Retina (tissue), 1 donor: ENCODE measurements at regions not wholly inside any gene's neighbourhood (a gene's known extent, or its start where the extent isn't known, plus 50 kb on each side); places are given as distances from the start of the nearest gene placed in this dataset.

ENCODE experiments used
- DNase-seq: peaks from one replicate; pipeline ENCODE4 v3.0.0-alpha.2; 2016

DNA sequence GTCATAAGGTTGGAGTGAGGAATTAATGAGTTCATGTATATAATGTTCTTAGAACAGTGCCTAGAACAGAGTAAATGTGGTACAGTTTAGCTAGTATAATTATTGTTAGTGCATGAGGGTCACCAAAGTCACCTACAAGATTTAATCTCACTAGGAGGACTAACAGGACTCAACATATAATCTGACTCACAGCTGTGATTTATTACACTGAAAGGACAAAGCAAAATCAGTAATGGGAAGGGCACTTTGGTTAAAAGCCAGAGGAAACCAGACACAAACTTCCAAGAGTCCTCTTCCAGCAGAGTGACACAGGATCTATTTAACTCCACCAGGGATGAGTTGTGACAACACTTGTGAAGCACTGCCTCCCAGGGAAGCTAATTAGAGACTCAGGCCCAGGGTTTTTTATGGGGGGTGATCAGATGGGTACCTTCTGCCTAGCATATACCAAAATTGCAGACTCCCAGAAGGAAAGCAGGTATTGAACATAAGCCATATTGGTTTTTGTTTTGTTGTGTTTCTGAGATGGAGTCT, 341.2 kb upstream of the DACH1 start:
- DNase-seq = no peak

DNA sequence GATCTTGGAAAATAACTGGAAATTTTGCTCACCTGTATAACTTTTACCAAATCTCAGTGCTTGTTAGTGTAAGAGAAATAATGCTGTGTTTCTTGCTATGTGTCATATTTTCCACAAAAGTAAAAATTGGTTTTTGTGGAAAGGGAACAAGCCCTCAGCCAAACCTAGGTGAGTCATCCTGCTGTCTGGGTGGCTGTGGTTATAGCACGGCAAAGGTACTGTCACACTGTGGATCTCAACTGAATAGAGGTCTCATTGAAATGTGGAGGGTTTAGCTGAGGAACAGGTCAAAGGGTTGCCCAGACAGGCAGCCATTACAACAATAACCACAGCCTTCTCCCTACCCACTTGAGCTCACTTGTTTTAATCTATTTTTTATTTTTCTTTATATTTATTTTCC, 338.8 kb upstream of the DACH1 start:
- DNase-seq = no peak

DNA sequence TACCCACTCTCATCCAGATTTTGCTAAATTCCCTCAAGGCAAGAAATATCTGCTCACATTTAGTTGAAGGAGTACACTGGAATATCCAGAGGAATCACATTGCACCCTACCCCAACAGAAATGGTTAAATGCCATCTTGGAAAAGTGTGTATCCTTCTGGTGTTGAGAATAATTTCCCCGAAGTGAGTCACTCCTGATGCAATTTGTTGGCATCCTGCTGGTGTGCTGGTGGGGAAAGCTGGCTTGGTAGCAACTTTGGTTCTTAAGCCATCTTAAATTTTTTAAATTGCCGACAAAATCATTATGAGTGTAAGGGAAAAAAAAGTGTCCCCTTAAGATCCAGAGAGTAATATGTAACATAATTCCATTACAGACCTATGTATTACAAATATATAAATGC, 337.3 kb upstream of the DACH1 start:
- DNase-seq = no peak

DNA sequence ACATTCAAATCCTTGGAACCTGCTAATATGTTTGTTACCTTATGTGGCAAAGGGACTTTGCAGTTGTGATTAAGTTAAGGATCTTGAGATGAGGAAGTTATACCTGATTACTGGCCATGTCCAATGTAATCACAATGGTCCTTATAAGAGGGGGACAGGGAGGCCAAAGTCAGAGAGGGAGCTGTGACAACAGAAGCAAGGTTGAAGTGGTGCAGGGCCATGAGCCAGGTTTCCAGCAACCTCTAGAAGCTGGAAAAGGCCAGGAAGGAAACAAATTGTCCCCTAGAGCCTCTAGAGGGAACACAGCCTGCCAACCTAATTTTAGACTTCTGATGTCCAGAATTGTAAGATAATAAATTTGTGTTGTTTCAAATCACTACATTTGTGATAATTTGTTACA, 334.7 kb upstream of the DACH1 start:
- DNase-seq = no peak

DNA sequence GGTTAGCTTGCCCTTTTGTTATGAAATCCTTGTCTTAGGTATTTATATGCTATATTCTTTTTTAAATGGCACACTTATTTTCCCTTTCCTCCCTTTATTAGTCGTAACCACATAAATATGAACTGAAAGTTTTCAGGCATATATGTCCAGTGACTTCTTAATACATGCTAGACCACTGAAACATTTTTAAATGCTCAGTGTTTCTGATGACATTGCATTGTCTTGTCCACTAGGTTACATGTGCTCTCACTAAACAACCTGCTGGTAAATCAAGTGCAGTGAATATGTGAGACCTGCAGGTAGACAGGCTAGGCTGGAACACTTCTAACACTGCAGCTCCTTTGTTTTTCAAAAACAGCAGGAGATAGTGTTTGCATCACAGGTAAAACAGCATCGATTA, 332.6 kb upstream of the DACH1 start:
- no peak for DNase-seq

DNA sequence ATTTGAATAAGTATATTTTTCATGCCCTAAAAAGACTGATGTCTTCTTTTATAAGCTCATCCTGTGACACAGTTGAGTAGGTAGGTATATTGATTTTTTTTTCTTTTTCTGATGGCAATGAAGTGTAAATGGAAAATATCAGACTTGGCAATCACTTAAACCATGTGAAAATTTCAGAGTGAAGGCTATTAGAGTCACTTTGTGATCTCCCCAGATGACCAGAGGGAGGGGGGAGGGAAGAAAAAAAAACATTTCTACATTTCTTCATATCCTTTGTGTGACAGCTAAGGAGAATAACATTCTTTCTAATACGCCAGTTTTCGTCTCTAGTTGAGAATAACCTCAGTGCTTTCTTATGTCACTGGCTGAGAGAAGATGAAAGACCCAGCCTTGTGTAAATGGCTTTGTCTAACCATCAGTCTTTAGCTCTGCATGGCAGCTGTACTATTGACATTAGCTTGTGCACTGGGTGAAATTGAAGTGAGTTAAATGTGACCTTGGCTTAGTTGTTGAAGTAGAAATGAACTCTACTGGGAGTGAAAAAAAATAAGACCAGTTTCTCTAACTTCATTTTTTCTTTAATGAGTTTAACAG, 332.1 kb upstream of the DACH1 start:
- DNase-seq = peak; percentile 56

DNA sequence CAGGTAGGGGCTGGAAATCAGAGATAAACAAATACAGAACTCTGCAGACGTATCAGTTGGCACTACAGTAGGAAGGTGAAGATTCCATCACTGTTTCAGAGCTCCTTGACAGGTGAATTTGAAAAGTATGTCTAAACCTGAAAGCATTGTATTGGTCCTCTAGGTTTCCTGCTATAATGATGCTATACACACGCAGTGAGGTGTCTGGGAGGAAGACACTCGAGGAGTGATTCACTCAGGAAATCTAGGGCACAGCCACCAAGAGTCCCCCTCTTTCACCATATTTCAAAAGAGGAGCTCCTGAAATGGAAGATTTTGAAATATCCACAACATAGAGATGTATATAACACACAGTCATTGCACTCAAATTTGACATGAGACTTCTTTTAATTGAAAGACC, 331.0 kb upstream of the DACH1 start:
- DNase-seq = no peak

DNA sequence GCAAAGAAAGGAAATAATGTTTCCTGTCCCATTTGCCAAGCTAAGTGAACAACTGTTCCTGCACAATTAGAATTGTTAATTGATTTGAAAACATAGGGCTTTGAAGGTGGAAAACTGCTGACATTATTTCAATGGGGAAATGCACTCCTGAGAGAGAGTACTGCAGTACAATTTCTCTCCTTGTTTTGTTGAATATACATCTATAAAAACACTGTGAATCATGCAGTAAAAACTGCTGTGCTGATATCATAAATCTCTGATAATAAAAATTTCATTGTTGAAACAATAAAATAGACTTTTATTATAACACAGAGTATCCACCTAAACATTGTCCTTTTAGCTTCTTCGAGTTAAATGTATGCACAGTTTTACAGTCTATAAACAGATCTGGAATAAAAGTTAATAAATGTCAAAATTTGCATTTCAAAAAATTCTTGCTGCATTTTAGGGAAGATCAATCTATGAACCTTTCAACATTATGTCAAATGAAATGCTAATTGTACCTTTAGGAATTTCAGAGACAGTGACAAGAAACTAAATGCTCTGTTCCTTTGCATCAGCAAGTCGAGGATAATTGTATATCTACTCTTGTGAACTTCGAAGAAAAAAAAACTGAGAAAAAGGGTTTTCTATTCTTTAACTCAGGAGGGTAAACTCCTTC, 328.2 kb upstream of the DACH1 start:
- no peak for DNase-seq

DNA sequence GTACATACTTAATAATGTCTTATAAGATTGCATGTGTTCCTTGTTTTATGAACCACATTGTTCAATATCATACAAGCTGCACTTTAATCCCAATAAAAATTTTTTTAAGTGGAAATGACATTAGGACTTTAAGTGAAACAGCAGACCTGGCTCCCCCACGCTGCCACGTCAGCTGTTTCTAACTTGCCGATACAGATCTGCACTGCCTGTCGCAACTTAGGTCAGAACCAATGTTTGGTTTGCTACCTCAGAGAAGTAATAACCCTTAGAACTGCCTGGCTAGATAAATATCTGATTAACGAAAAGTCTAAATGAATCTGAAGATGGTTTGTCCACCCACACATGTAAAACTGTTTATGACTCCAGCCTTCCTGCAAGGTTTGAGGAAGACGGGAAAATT, 327.5 kb upstream of the DACH1 start:
- no peak for DNase-seq

DNA sequence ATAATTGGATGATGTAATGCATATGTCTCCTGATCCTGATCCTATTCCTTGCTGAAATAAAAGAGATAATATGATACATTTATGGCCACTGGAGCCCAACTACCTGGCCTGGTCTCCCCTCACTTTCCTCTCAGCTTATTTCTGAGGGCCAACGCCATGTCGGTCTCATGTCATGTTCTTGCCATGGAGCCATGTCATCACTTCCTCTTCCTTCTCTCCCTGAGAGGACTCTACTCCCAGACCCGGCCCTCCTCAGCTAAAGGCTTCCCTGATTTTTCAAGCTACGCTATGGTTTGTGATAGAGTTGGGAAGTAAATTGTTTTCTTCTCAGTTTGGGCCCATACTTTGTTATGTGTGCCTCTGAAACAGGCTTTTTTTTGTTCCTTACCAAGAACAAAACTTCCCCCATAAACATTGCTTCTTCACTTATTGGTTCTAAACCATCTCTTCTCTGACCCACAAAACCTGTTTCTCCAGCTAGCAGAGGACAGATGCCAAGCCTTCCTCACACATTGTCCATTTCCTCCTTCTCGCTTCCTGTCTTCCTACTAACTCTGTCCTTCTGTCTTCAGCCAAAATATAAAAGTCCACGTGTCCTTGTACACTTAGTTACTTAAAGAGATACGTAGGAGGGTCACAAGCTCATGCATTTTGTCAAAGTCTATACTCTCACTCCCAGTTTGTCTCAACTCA, 319.9 kb upstream of the DACH1 start:
- no peak for DNase-seq

DNA sequence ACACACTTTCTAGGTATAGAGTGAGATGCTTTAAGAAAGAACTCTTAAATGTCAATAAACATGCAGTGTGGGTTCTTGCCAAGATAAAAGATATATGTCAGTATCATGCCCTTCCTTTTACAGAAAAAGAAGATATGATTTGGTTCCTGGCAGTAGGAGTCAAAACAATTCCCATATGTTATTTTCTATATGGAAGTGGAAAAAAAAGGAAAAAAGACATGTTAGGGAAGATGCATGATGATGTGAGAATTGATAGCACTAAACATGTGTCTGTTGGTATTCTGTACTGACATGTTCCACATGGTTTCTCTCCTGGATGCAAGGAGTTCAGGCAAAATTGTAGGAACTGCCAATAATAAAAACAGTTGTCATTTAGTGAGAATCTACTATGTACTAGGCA, 318.8 kb upstream of the DACH1 start:
- no peak for DNase-seq

DNA sequence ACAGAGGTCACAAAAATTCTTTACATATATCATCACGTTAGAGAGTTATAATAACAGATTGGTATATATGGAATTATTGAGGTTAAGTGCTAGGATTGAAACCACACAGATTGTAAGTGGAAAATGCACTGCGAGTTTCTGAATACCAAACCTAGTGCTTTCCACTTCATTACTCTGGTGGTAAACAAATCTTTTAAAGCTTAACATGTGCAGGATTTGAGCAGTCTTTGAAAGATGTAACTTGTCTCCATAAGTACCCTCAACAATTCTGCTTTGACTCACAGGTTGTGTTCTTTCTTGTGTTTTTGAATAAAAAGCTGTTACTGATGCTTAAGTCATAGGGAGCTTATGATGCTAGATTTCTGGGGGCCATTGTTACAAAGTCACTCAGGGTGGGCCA, 314.7 kb upstream of the DACH1 start:
- no peak for DNase-seq

DNA sequence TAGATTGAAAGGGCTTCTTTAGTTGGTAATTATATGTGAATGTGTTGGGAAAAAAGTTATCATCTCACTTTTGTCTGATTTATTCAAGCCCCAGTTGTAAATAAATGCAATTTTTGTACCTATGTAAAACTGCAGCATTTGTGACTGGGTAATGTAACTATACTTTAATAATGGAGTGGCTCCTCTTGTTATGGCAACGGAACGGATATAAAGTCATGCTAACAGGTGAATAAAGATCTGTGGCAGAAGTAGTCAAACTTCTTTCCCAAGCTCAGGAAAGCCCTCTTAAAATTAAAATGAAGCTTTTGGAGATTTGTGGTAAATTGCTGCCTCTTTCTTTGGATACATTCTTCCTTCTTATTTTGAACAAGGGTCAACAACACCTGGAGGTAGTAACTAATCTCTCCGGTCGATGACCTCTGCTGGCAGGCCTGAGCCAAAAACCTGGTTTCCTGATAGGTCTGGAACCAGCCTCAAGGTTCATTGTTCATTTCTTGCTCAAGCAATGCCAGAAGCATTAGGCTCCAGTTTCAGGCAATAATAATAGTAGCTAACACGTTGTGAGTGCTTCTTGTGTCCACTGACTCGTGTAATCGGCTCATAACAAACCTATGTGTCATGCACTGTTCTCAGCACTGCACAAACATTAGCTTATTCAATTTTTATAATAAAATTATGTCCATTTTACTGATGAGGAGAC, 313.4 kb upstream of the DACH1 start:
- DNase-seq = no peak

DNA sequence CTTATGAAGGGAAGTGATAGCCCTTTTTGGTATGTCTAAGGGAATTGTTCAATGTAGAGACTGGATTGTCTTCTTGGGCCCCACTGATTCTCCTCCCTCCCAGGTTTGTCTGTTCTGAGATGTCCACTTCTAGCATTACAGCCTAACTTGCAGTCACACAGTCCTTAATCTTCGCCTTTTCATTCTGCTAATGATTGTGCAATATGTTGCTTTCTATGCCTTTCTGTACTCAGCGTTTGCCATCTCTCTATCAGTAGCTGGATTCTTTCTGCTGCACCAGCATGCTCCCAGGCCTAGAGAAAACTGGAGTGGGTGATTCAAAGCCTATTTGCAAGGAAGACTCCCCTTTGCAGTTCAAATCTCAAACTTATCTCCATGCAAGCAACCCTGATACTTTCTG, 307.5 kb upstream of the DACH1 start:
- no peak for DNase-seq

DNA sequence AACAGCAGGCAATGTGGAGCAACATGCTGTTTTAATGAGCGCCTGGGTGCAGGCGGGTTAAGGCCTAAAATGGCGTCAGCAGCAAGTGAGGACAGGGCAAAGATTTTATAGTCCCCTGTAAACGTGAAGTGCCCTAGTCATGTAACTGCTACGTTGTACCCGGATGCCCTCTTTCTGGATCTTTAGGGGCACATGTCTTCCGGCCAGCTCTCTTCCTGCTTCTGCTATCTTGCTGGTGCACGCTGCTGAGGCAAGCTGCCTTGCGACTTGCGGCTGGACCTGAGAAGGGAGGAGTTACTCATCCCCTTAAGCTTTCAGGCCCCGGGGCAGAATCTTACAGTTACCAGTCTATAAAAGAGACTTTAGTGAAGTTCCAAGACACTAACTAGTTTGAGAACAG, 303.6 kb upstream of the DACH1 start:
- no peak for DNase-seq

DNA sequence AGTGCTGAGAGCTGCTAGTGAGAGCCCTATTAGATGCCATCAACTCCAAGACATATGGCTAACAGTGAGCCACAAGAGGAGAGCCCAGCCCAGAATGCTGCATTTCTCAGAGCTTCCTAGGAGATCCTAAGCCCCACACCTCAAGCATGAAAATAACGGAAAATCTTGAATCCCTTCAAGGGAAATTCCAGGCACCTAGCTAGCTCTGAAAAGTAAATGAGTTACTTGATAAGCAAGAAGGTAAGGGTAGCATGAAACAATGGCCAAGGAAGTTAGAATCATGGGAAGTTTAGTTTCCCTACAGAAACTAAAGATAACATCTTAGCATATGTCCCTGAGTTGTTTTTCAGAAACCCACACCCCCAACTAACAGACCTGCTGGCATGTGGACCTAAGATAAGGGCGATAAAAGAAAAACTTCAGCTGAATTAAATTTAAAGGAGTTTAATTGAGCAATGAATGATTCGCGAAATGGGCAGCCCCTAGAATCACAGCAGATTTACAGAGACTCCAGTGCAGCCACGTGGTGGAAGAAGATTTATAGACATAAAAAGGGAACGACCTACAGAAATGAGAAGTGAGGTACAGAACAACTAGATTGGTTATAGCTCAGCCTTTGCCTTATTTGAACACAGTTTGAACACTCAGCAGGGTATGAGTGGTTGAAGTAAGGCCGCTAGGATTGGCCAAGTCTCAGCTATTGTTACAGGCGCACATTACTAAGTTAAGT, 301.3 kb upstream of the DACH1 start:
- no peak for DNase-seq

DNA sequence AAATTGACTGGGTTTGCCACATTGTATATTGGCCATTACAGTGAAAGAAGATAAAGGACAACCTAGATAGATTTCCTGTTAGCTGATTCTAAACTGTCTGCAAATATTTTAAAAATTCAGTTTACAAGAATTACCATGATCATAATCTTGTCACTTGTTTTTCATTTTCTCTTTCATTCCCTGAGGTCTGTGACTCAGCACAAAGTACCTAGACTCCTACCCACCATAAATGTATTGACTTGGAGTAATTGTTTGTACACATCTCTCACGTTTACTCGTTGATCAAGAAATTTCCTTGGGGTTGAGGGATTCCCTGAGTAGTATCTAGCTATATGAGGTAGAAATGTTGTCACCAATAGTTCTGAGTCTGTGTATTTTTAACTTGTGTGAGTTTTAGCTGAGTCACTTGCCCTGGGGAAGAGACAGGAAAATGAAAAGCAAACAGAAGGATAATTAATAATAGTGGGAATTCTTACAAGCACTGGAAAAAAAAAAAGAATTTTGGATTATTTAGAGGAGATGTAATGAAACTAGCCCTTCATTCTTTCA, 299.2 kb upstream of the DACH1 start:
- no peak for DNase-seq

DNA sequence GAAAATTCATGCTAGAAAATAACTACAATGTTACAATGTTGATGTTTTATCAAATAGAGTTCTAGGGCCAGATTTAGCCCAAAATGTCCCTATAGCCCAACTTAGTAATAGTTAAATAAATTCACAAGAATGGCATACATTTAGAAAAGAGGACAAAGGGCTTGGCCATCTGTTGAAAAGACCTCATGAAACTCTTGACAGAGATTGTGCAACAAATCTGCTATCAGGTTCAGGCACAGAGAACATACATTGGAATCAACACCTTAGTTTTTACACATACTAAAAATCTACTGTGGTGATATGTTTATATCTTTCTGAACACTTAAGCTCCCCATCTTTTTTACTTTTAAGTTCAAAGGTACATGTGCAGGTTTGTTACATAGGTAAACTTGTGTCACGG, 298.3 kb upstream of the DACH1 start:
- DNase-seq = no peak

DNA sequence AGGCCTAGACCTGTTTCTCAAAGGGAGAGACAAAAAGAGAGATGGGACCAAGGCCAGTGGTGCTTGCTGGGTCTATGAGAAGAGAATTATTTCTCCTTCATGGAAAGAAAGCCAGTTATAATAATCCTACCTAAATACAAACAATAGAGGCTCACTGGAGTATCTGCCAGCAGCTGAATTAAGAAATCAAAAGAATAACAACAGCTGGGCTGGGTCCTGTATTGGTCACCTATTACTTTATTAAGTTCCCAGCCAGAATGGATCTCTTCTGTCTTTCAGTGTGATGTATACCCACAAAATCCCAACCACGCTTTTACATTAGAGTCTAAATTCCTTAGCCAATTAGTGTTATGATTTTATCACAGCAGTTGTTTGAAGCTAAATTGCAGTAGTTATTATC, 297.8 kb upstream of the DACH1 start:
- DNase-seq = no peak

DNA sequence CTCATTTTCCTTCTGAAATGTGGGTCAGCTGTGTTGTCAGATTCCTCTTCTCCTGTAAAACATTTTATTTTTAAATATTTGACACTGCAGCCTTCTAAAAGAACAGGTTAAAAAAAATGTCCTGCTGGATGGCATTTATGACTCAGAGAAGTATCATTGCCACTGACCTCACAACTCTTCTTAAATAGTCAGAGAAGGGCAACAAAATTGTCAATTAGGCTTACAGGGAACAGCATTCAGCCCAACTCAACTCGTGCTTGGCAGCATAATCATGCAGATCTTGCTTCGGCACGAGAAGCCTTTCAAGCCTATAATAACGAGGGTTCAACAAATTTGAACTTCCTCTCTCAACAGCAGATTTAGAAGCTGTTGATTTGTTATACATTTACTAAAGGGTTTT, 296.7 kb upstream of the DACH1 start:
- DNase-seq = peak; percentile 13

DNA sequence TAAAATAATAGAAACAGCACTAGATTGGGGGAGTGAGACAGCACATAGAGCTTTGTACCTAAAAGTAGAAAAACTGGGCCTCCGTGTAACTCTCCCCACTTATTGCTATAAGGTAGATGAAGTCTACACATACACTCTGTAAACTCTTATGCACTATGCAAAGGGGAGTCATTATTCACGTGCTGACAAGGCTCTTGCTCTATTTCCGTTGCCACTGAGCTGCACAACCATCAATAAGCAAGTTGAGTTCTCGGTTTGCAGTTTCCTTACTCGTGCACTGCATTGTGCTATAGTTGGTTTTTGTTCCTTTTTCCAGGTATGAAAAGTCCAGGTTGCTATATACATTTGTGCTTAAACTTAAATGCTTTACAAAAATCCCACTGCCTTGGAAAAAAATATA, 294.0 kb upstream of the DACH1 start:
- no peak for DNase-seq

DNA sequence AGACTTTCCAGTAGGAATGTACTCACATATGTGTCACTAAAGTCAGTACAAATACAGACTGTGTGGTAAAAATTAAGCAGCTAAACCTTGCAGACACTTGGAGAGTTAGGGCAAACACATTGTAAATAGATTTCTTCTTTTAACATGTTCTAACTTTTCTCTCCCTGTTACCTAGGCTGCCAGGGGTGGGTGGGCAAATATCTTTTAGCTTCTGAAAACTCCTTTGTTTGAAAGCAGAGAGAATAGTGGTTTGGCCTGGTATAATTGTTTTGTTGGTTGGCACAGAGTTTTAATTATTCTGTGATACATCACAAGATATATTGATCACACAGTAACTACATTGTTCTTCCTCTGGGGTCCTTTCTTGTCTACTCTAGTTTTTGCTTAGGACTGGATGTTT, 289.8 kb upstream of the DACH1 start:
- DNase-seq = peak; percentile 6

DNA sequence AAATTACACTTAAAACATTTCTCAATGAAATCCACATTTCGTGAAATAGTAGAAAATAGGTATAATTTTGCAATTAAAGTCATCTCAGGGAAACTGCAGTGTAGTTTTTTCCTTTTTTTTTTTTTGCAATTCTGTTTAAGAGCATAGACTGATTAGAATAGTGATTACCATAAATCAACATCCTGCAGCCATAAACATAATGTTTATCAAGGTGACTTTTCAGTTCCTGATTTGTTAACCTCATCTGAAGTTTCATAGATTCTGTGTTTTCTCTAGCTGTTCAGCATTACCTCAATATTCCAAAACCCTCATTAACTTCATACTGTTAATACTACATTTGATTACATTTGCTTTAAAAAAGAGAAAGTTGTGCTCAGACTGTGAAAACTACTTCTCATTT, 286.3 kb upstream of the DACH1 start:
- no peak for DNase-seq
